HCT116 (cell line): ENCODE measurements at regions not wholly inside any gene's neighbourhood (a gene's known extent, or its start where the extent isn't known, plus 50 kb on each side); places are given as distances from the start of the nearest gene placed in this dataset.

ENCODE experiments used
- ATAC-seq: fragments of 200-7000 bp; cut with Tn5 transposase; 2 replicates; pipeline ENCODE4 v1.9.1; 2020; ENCODE audit warnings: mild to moderate bottlenecking, moderate library complexity
- BruUV-seq: library from RNA; stranded (reverse); fragments of 400-500 nt; replicated peaks from 2 replicates; lab custom pipeline; 2021; lab: Mats Ljungman, UMichigan
- CTCF ChIA-PET: fragments of 300-600 bp; sonication (Branson Sonifier 250); formaldehyde crosslinking; loops from one replicate; lab custom pipeline; 2021; ENCODE audit warnings: antibody characterized with exemption; lab: Charles Lee
- POLR2A ChIA-PET: fragments of 300-600, 350-600 bp; sonication (Branson Sonifier 250); formaldehyde crosslinking; loops from one replicate; lab custom pipeline; 2021; ENCODE audit warnings: antibody characterized with exemption; lab: Charles Lee
- RAD21 ChIA-PET, 2 experiments: fragments of 300-600 bp; sonication (Branson Sonifier 250); formaldehyde crosslinking; loops; one replicate each; lab custom pipeline; 2023; ENCODE audit warnings: low total read pairs in 2 of 2; ENCODE audit not compliant: uncharacterized antibody in 2 of 2, unreplicated experiment in 2 of 2, low non-redundant PET in 1 of 2; lab: Charles Lee
- DNase-seq: peaks from one replicate; pipeline ENCODE4 v3.0.0-alpha.2; 2010; ENCODE audit warnings: low read depth, low spot score
- H2AFZ ChIP-seq: fragments of 200-600 bp; shearing (Covaris generic), sonication (generic); 2 replicates; pipeline ENCODE4 v1.6.1; 2017; ENCODE audit warnings: low read depth, mixed run types, mixed read lengths, antibody characterized with exemption, low read length; ENCODE audit not compliant: poor library complexity, severe bottlenecking
- H3K27ac ChIP-seq: 2 replicates; pipeline ENCODE4 v1.5.1; 2012; ENCODE audit warnings: low read depth, low read length
- H3K27me3 ChIP-seq: fragments of 200-600 bp; sonication (generic); 2 replicates; pipeline ENCODE4 v1.6.1; 2016; ENCODE audit warnings: mixed run types, low read length, mixed read lengths; ENCODE audit not compliant: insufficient read depth
- H3K36me3 ChIP-seq, 2 experiments: fragments of 200-500 bp in 1 of 2; fragments of 200-600 bp in 1 of 2; sonication (Bioruptor generic) in 1 of 2; sonication (generic) in 1 of 2; 2 replicates each; pipeline versions ENCODE4 v1.5.1 to v1.6.1; 2014 to 2016; ENCODE audit warnings: low read length in 2 of 2, inconsistent platforms in 1 of 2, mixed read lengths in 1 of 2, mixed run types in 1 of 2; ENCODE audit not compliant: insufficient read depth in 2 of 2, control insufficient read depth in 1 of 2
- H3K4me1 ChIP-seq, 2 experiments: fragments of 200-600 bp in 1 of 2; sonication (generic) in 1 of 2; 2 replicates each; pipeline versions ENCODE4 v1.5.1 to v1.6.1; 2012 to 2017; ENCODE audit warnings: low read length in 2 of 2, inconsistent platforms in 1 of 2, mild to moderate bottlenecking in 1 of 2, mixed read lengths in 1 of 2, mixed run types in 1 of 2, moderate library complexity in 1 of 2; ENCODE audit not compliant: insufficient read depth in 2 of 2, control insufficient read depth in 1 of 2
- H3K4me2 ChIP-seq: fragments of 200-600 bp; sonication (generic); 2 replicates; pipeline ENCODE4 v1.6.1; 2017; ENCODE audit warnings: mixed run types, low read length, mixed read lengths
- H3K4me3 ChIP-seq, 2 experiments: fragments of 200-600 bp in 1 of 2; sonication (generic) in 1 of 2; replicated peaks in 1 of 2; 2 replicates each; pipeline ENCODE4 v1.5.1; 2011 to 2016; ENCODE audit warnings: low read length in 2 of 2, control low read depth in 1 of 2, low read depth in 1 of 2, mild to moderate bottlenecking in 1 of 2, mixed read lengths in 1 of 2, mixed run types in 1 of 2
- H3K79me2 ChIP-seq: fragments of 200-600 bp; sonication (generic); 2 replicates; pipeline ENCODE4 v1.6.1; 2017; ENCODE audit warnings: mild to moderate bottlenecking, mixed run types, low read length, moderate library complexity, mixed read lengths; ENCODE audit not compliant: insufficient read depth
- H3K9ac ChIP-seq: fragments of 200-600 bp; sonication (generic); 2 replicates; pipeline ENCODE4 v1.6.1; 2016; ENCODE audit warnings: low read length, mixed read lengths
- H3K9me2 ChIP-seq: fragments of 200-600 bp; sonication (generic), shearing (Covaris generic); 2 replicates; pipeline ENCODE4 v1.6.1; 2017; ENCODE audit warnings: mixed run types, mild to moderate bottlenecking, moderate library complexity; ENCODE audit not compliant: insufficient read depth
- H3K9me3 ChIP-seq, 2 experiments: fragments of 200-500 bp in 1 of 2; fragments of 200-600 bp in 1 of 2; sonication (Bioruptor generic) in 1 of 2; sonication (generic) in 1 of 2; 2 replicates each; pipeline ENCODE4 v1.6.1; 2014 to 2017; ENCODE audit warnings: low read length in 2 of 2, mixed read lengths in 2 of 2, inconsistent platforms in 1 of 2, low read depth in 1 of 2, mild to moderate bottlenecking in 1 of 2, mixed run types in 1 of 2, moderate library complexity in 1 of 2; ENCODE audit not compliant: control insufficient read depth in 1 of 2, insufficient read depth in 1 of 2
- H4K20me1 ChIP-seq: fragments of 200-600 bp; sonication (generic), shearing (Covaris generic); 2 replicates; pipeline ENCODE4 v1.6.1; 2017; ENCODE audit warnings: mixed run types, mild to moderate bottlenecking, moderate library complexity; ENCODE audit not compliant: insufficient read depth
- ATF3 ChIP-seq: IDR thresholded peaks from 2 replicates; pipeline ENCODE4 v1.6.1; 2012
- CBX3 ChIP-seq: IDR thresholded peaks from 2 replicates; pipeline ENCODE4 v1.6.1; 2012; ENCODE audit warnings: low read depth
- CEBPB ChIP-seq: IDR thresholded peaks from 2 replicates; pipeline ENCODE4 v1.6.1; 2012; ENCODE audit warnings: low read depth
- EGR1 ChIP-seq: IDR thresholded peaks from 2 replicates; pipeline ENCODE4 v1.6.1; 2012; ENCODE audit warnings: low read depth
- ELF1 ChIP-seq: IDR thresholded peaks from 2 replicates; pipeline ENCODE4 v1.6.1; 2012; ENCODE audit warnings: low read depth, borderline replicate concordance
- EZH2 ChIP-seq: fragments of 200-600 bp; sonication (generic); IDR thresholded peaks from 2 replicates; pipeline ENCODE4 v1.6.1; 2017; ENCODE audit warnings: antibody characterized with exemption, mixed run types
- EZH2phosphoT487 ChIP-seq: fragments of 200-600 bp; IDR thresholded peaks from 2 replicates; pipeline ENCODE4 v1.6.1; 2018; ENCODE audit warnings: antibody characterized with exemption, borderline replicate concordance
- FOSL1 ChIP-seq: IDR thresholded peaks from 2 replicates; pipeline ENCODE4 v1.6.1; 2012; ENCODE audit warnings: low read depth
- JUND ChIP-seq: IDR thresholded peaks from 2 replicates; pipeline ENCODE4 v1.6.1; 2012
- MAX ChIP-seq: IDR thresholded peaks from 2 replicates; pipeline ENCODE4 v1.6.1; 2012
- POLR2A ChIP-seq: IDR thresholded peaks from 2 replicates; pipeline ENCODE4 v1.7.0; 2011; ENCODE audit warnings: borderline replicate concordance; ENCODE audit not compliant: insufficient read depth, insufficient read length; ENCODE audit errors: extremely low read depth
- REST ChIP-seq: IDR thresholded peaks from 2 replicates; pipeline ENCODE4 v1.6.1; 2012; ENCODE audit warnings: low read depth
- SIN3A ChIP-seq: IDR thresholded peaks from 2 replicates; pipeline ENCODE4 v1.6.1; 2012; ENCODE audit warnings: low read depth
- SP1 ChIP-seq: IDR thresholded peaks from 2 replicates; pipeline ENCODE4 v1.6.1; 2012; ENCODE audit warnings: low read depth
- SRF ChIP-seq: IDR thresholded peaks from 2 replicates; pipeline ENCODE4 v1.6.1; 2012; ENCODE audit warnings: low read depth
- TCF7L2 ChIP-seq: IDR thresholded peaks from 2 replicates; pipeline ENCODE4 v1.7.0; 2011; ENCODE audit warnings: borderline replicate concordance, inconsistent platforms; ENCODE audit not compliant: insufficient read depth, insufficient read length; ENCODE audit errors: extremely low read depth
- YY1 ChIP-seq: IDR thresholded peaks from 2 replicates; pipeline ENCODE4 v1.6.1; 2011; ENCODE audit warnings: low read length, low read depth, moderate library complexity, mild to moderate bottlenecking; ENCODE audit not compliant: insufficient replicate concordance; ENCODE audit errors: extremely low read depth
- ZFX ChIP-seq: fragments of 450-650 bp; IDR thresholded peaks from 2 replicates; pipeline ENCODE4 v1.6.1; 2017
- ZNF274 ChIP-seq: fragments of 200-500 bp; sonication (Bioruptor generic); IDR thresholded peaks from 2 replicates; pipeline ENCODE4 v1.6.1; 2014; ENCODE audit warnings: mild to moderate bottlenecking, low read depth, low read length, inconsistent platforms
- intact Hi-C: fragments of 100-400 bp; cut with micrococcal nuclease; formaldehyde crosslinking; loops from 2 replicates; pipeline ENCODE4 v1.10.0; 2022

- Histone ChIP-seq H2AFZ (no peak overlapping the region), H3K9me2 (no peaks in the 10 kb centered on the region), H3K9ac (no peak overlapping the region), H3K36me3 (no peaks in the 10 kb centered on the region), H3K4me2 (no peak overlapping the region), H4K20me1 (no peaks in the 10 kb centered on the region), H3K4me3 (no peak overlapping the region), H3K27ac (no peak overlapping the region), H3K79me2 (no peaks in the 10 kb centered on the region), H3K9me3 (no peaks in the 10 kb centered on the region), H3K27me3 (no peaks in the 10 kb centered on the region), H3K4me1 (peaks cover 49 to 80% of the 10 kb centered on the region in 2 experiments)
- intact Hi-C loops, result no loop called here
- TF ChIP-seq CEBPB (no peak), YY1 (no peak), ZNF274 (no peak), EZH2phosphoT487 (no peak), SIN3A (no peak), ZFX (no peak), EZH2 (no peak), POLR2A (no peak), TCF7L2 (no peak), ATF3 (no peak), FOSL1 (no peak), JUND (no peak), REST (no peak), EGR1 (no peak), SP1 (no peak), SRF (no peak), ELF1 (no peak), CBX3 (no peak), MAX (no peak)
- CTCF ChIA-PET, result no interaction called here
- BruUV-seq, result no TSS peak
- RAD21 ChIA-PET, result no interaction called here
- ATAC-seq (no peak), DNase-seq (no peak)
- POLR2A ChIA-PET, result no interaction called here
Observed at GRCh38 chr11:10641912-10642697, 51.5 kb downstream of the IRAG1 start.
